DMS 273 (cell line): ENCODE measurements at regions not wholly inside any gene's neighbourhood (a gene's known extent, or its start where the extent isn't known, plus 50 kb on each side); places are given as distances from the start of the nearest gene placed in this dataset.

Experiments
- DNase-seq: peaks from one replicate; lab custom pipeline; 2025; ENCODE audit not compliant: unreplicated experiment; lab: John Stamatoyannopoulos, UW

- no peak for DNase-seq
Measured at GRCh38 chr5:96140496-96140895, 178.8 kb upstream of the ELL2 start.

GRCh38 chr5:96140084-96140483 is 178.4 kb upstream of the ELL2 start:
- no peak for DNase-seq

GRCh38 chr5:96134886-96135285 is 173.2 kb upstream of the ELL2 start:
- DNase-seq = no peak

- no peak for DNase-seq
Measured at GRCh38 chr5:96133341-96134079, 171.9 kb upstream of the ELL2 start.

GRCh38 chr5:96129276-96129675 is 167.6 kb upstream of the ELL2 start:
- no peak for DNase-seq

- DNase-seq = no peak
Measured at GRCh38 chr5:96128204-96128864, 166.7 kb upstream of the ELL2 start.

- DNase-seq = no peak
Measured at GRCh38 chr5:96127538-96127937, 165.9 kb upstream of the ELL2 start.

GRCh38 chr5:96125231-96125891 is 163.7 kb upstream of the ELL2 start:
- no peak for DNase-seq

- DNase-seq = no peak
Measured at GRCh38 chr5:96124589-96124988, 162.9 kb upstream of the ELL2 start.

GRCh38 chr5:96123418-96123817 is 161.8 kb upstream of the ELL2 start:
- DNase-seq = no peak

GRCh38 chr5:96121364-96121763 is 159.7 kb upstream of the ELL2 start:
- no peak for DNase-seq

- DNase-seq = peak; percentile 5
Measured at GRCh38 chr5:96120120-96120519, 158.5 kb upstream of the ELL2 start.

- DNase-seq = no peak
Measured at GRCh38 chr5:96117771-96118651, 156.4 kb upstream of the ELL2 start.

- no peak for DNase-seq
Measured at GRCh38 chr5:96115147-96115807, 153.6 kb upstream of the ELL2 start.

GRCh38 chr5:96114736-96115135 is 153.1 kb upstream of the ELL2 start:
- no peak for DNase-seq

GRCh38 chr5:96113170-96113939 is 151.7 kb upstream of the ELL2 start:
- DNase-seq = peak; percentile 38

- DNase-seq = no peak
Measured at GRCh38 chr5:96112703-96113102, 151.1 kb upstream of the ELL2 start.

GRCh38 chr5:96112123-96112670 is 150.5 kb upstream of the ELL2 start:
- DNase-seq = no peak

GRCh38 chr5:96111080-96111756 is 149.6 kb upstream of the ELL2 start:
- no peak for DNase-seq
